Liver (tissue), 8 donors: ENCODE measurements at regions not wholly inside any gene's neighbourhood (a gene's known extent, or its start where the extent isn't known, plus 50 kb on each side); places are given as distances from the start of the nearest gene placed in this dataset.

Experiments
- DNase-seq: peaks from one replicate; pipeline ENCODE4 v3.0.0-alpha.2; 2017; ENCODE audit warnings: low spot score
- H3K27ac ChIP-seq, 2 donors: one replicate each; pipeline ENCODE4 v1.7.0; 2013; ENCODE audit warnings: inconsistent platforms in 2 of 2, low read length in 2 of 2, control low read depth in 1 of 2, low read depth in 1 of 2, mild to moderate bottlenecking in 1 of 2
- H3K27me3 ChIP-seq, 4 donors: one replicate each; pipeline versions ENCODE4 v1.6.1 to v1.7.0; 2013; ENCODE audit warnings: low read length in 3 of 4, inconsistent platforms in 1 of 4, mild to moderate bottlenecking in 1 of 4, moderate library complexity in 1 of 4; ENCODE audit not compliant: control insufficient read depth in 4 of 4, insufficient read depth in 4 of 4
- H3K36me3 ChIP-seq, 4 donors: one replicate each; pipeline versions ENCODE4 v1.6.1 to v1.7.0; 2013; ENCODE audit warnings: low read length in 3 of 4, mild to moderate bottlenecking in 3 of 4, low read depth in 1 of 4, moderate library complexity in 1 of 4; ENCODE audit not compliant: control insufficient read depth in 4 of 4, insufficient read depth in 3 of 4
- H3K4me1 ChIP-seq, 4 donors: one replicate each; pipeline versions ENCODE4 v1.6.1 to v1.7.0; 2013; ENCODE audit warnings: low read length in 3 of 4, mild to moderate bottlenecking in 3 of 4, moderate library complexity in 1 of 4; ENCODE audit not compliant: control insufficient read depth in 4 of 4, insufficient read depth in 4 of 4
- H3K4me3 ChIP-seq, 3 donors: one replicate each; pipeline versions ENCODE4 v1.6.1 to v1.7.0; 2013; ENCODE audit warnings: low read length in 3 of 3, control low read depth in 1 of 3, low read depth in 1 of 3, mild to moderate bottlenecking in 1 of 3
- H3K9ac ChIP-seq, 2 donors: one replicate each; pipeline ENCODE4 v1.7.0; 2013; ENCODE audit warnings: low read length in 2 of 2, mild to moderate bottlenecking in 2 of 2, moderate library complexity in 2 of 2, control low read depth in 1 of 2, low read depth in 1 of 2
- H3K9me3 ChIP-seq, 4 donors: one replicate each; pipeline versions ENCODE4 v1.6.1 to v1.7.0; 2013; ENCODE audit warnings: low read length in 3 of 4; ENCODE audit not compliant: control insufficient read depth in 4 of 4
- EGR1 ChIP-seq, 2 donors: IDR thresholded peaks; 2 replicates each; pipeline ENCODE4 v1.6.1; 2016 to 2018; ENCODE audit warnings: antibody characterized with exemption in 2 of 2, low read depth in 2 of 2
- FOXA2 ChIP-seq: IDR thresholded peaks from 2 replicates; pipeline ENCODE4 v1.6.1; 2016; ENCODE audit warnings: antibody characterized with exemption
- GABPA ChIP-seq, 2 donors: IDR thresholded peaks in 1 of 2; conservative IDR thresholded peaks in 1 of 2; 2 replicates each; pipeline ENCODE4 v1.6.1; 2016; ENCODE audit warnings: antibody characterized with exemption in 2 of 2, mild to moderate bottlenecking in 1 of 2, moderate library complexity in 1 of 2
- HNF4A ChIP-seq, 2 donors: conservative IDR thresholded peaks; 2 replicates each; pipeline ENCODE4 v1.6.1; 2016; ENCODE audit warnings: antibody characterized with exemption in 2 of 2, mild to moderate bottlenecking in 2 of 2
- HNF4G ChIP-seq: IDR thresholded peaks from 2 replicates; pipeline ENCODE4 v1.6.1; 2016; ENCODE audit warnings: antibody characterized with exemption
- JUND ChIP-seq, 2 donors: IDR thresholded peaks; 2 replicates each; pipeline ENCODE4 v1.6.1; 2016; ENCODE audit warnings: antibody characterized with exemption in 2 of 2
- NR2F2 ChIP-seq: IDR thresholded peaks from 2 replicates; pipeline ENCODE4 v1.6.1; 2016; ENCODE audit warnings: antibody characterized with exemption
- RXRA ChIP-seq, 2 donors: IDR thresholded peaks; 2 replicates each; pipeline ENCODE4 v1.6.1; 2017 to 2018; ENCODE audit warnings: antibody characterized with exemption in 2 of 2, mild to moderate bottlenecking in 1 of 2
- SP1 ChIP-seq: IDR thresholded peaks from 2 replicates; pipeline ENCODE4 v1.6.1; 2018; ENCODE audit warnings: antibody characterized with exemption, mild to moderate bottlenecking
- TAF1 ChIP-seq: conservative IDR thresholded peaks from 2 replicates; pipeline ENCODE4 v1.6.1; 2016; ENCODE audit warnings: antibody characterized with exemption, mild to moderate bottlenecking
- YY1 ChIP-seq: IDR thresholded peaks from 2 replicates; pipeline ENCODE4 v1.6.1; 2016; ENCODE audit warnings: antibody characterized with exemption, mild to moderate bottlenecking
- ZBTB33 ChIP-seq: IDR thresholded peaks from 2 replicates; pipeline ENCODE4 v1.6.1; 2016; ENCODE audit warnings: antibody characterized with exemption
- WGBS: extraction: QIAGEN DNeasy Blood & Tissue Kit; methylation state at CpG from one replicate; pipeline ENCODE4 v1.1.7; 2013; 5-methylcytosine and 5-hydroxymethylcytosine counted together
- TF ChIP-seq, protein P1 (sequence below): fragments of 150-350 bp; IDR thresholded peaks from 2 replicates; pipeline ENCODE4 v1.5.1; 2017; ENCODE audit warnings: improper control_type of control experiment, low read depth, low read length; ENCODE audit not compliant: missing input control
- TF ChIP-seq, protein P2 (sequence below): IDR thresholded peaks from 2 replicates; pipeline ENCODE4 v1.6.1; 2016; ENCODE audit warnings: antibody characterized with exemption
- donor health status: healthy.
- donor health status: healthy.
- donor health status: healthy.
- donor health status: healthy.
- donor health status: healthy.

- H3K27ac ChIP-seq: no peak overlapping the region
- no peak overlapping the region for H3K4me3 ChIP-seq
- no peak overlapping the region for H3K9ac ChIP-seq
- DNase-seq: no peak
- H3K9me3 ChIP-seq: peaks cover 0 to 6% (median 4%) of the 10 kb centered on the region in 4 donors
- no peaks in the 10 kb centered on the region for H3K4me1 ChIP-seq
- 99% methylated on average over 2 of the region's 2 CpGs for WGBS
- H3K36me3 ChIP-seq: no peaks in the 10 kb centered on the region
- peaks cover 0 to 4% (median 0%) of the 10 kb centered on the region in 4 donors for H3K27me3 ChIP-seq
- TF ChIP-seq TAF1 (no peak), EGR1 (IDR thresholded peaks at IDR 0.05; ENCODE audit: low read depth in 2 of 2) (no peak), NR2F2 (no peak), SP1 (no peak), HNF4G (no peak), FOXA2 (no peak), JUND (IDR thresholded peaks at IDR 0.05) (no peak), YY1 (no peak), HNF4A (conservative IDR thresholded peaks at IDR 0.05) (no peak)
- TF ChIP-seq, protein P1, sequence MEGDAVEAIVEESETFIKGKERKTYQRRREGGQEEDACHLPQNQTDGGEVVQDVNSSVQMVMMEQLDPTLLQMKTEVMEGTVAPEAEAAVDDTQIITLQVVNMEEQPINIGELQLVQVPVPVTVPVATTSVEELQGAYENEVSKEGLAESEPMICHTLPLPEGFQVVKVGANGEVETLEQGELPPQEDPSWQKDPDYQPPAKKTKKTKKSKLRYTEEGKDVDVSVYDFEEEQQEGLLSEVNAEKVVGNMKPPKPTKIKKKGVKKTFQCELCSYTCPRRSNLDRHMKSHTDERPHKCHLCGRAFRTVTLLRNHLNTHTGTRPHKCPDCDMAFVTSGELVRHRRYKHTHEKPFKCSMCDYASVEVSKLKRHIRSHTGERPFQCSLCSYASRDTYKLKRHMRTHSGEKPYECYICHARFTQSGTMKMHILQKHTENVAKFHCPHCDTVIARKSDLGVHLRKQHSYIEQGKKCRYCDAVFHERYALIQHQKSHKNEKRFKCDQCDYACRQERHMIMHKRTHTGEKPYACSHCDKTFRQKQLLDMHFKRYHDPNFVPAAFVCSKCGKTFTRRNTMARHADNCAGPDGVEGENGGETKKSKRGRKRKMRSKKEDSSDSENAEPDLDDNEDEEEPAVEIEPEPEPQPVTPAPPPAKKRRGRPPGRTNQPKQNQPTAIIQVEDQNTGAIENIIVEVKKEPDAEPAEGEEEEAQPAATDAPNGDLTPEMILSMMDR: no peak
- TF ChIP-seq, protein P2, sequence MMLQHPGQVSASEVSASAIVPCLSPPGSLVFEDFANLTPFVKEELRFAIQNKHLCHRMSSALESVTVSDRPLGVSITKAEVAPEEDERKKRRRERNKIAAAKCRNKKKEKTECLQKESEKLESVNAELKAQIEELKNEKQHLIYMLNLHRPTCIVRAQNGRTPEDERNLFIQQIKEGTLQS: no peak
Observed at GRCh38 chr22:27406389-27406861, 395.1 kb downstream of the MN1 start.

DNA sequence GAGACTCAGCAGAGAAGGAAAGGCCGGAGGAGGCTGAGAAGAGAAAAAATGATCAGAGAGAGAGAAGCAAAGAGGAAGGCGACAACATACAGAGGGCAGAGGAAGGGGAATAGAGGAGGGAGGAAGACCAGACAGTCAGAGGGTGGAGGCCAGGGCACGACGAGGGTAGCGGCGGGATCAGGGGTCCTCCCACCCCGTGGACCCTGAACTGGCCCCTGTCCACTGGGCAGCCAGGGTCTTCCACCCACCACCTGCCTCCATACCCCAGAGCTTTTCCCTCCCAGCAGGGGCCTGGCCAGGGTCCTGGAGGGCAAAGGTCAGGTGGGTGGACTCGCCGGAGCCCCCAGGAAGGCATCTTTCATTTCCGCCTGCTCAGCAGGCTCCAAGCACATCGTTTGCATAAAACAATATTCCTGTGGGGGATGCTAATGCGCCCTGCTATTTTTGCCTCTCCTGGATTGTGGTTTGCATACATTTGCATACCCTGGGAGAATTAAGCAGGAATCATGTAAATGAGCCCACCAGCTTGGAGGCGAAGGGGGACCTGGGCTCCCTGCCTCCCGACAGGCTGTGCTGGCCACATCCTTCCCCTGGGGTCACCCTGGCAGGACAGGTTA is 394.1 kb downstream of the MN1 start:
- Histone ChIP-seq H3K27me3 (peaks cover 0 to 4% (median 1%) of the 10 kb centered on the region in 4 donors), H3K4me1 (no peaks in the 10 kb centered on the region), H3K9ac (no peak overlapping the region), H3K36me3 (no peaks in the 10 kb centered on the region), H3K27ac (no peak overlapping the region), H3K9me3 (peaks cover 0 to 6% (median 4%) of the 10 kb centered on the region in 4 donors), H3K4me3 (no peak overlapping the region)
- TF ChIP-seq, protein P1: no peak
- TF ChIP-seq RXRA (IDR thresholded peaks at IDR 0.05) (no peak), JUND (IDR thresholded peaks at IDR 0.05) (no peak), ZBTB33 (no peak), YY1 (no peak), GABPA (IDR thresholded peaks at IDR 0.05 in 1 of 2, conservative IDR thresholded peaks at IDR 0.05 in 1 of 2) (no peak)
- DNase-seq: no peak
- 66% methylated on average over 14 of the region's 14 CpGs for WGBS
